HL-60 (cell line): ENCODE measurements at regions not wholly inside any gene's neighbourhood (a gene's known extent, or its start where the extent isn't known, plus 50 kb on each side); places are given as distances from the start of the nearest gene placed in this dataset.

Source experiments
- CTCF ChIP-seq: IDR thresholded peaks from one replicate; pipeline ENCODE4 v1.5.1; 2011; ENCODE audit warnings: low read length, control low read depth, inconsistent platforms; ENCODE audit not compliant: insufficient read depth
- GABPA ChIP-seq: IDR thresholded peaks from 2 replicates; pipeline ENCODE4 v1.6.1; 2012; ENCODE audit warnings: low read depth
- POLR2AphosphoS5 ChIP-seq: IDR thresholded peaks from 2 replicates; pipeline ENCODE4 v1.6.1; 2012; ENCODE audit warnings: low read depth
- REST ChIP-seq: IDR thresholded peaks from 2 replicates; pipeline ENCODE4 v1.6.1; 2012; ENCODE audit warnings: low read depth; ENCODE audit not compliant: insufficient replicate concordance
- SPI1 ChIP-seq: IDR thresholded peaks from 2 replicates; pipeline ENCODE4 v1.6.1; 2012; ENCODE audit warnings: low read depth, mild to moderate bottlenecking, borderline replicate concordance

DNA sequence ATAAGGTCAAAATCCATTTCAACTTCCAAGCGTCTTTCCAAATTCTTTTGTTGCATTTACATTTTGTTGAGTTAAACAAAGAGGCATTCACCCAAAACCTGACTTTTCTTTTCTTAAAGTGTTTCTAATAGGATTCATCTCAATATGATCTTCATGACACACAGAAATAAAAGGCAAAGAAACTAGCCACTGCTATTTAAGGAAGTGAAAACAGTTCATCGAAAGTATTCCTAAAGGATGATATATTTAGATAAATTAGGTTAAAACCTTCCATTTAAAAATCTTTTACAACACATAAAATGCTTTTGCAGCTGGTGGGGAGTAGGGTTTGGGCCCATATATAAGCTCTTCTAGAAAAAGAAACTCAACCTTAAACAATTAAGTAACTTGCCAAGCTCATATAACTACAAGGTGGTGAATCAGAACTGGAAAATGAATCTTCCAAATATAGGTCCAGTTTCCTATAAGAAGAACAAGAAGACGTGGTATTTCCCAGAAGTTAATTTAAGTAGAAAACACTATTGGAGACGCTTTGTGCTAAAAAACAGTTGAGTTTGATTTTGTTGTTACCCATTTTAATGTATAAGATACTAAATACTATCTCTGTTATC, 336.0 kb upstream of the HNRNPA3 start:
- TF ChIP-seq CTCF: no peak
- no peak for TF ChIP-seq POLR2AphosphoS5
- no peak for TF ChIP-seq REST
- TF ChIP-seq GABPA: no peak
- no peak for TF ChIP-seq SPI1
